SK-N-SH (cell line): ENCODE measurements at regions not wholly inside any gene's neighbourhood (a gene's known extent, or its start where the extent isn't known, plus 50 kb on each side); places are given as distances from the start of the nearest gene placed in this dataset.
A peak's percentile ranks its signal among the peaks of the same experiment; 100 is the strongest.

ENCODE experiments used
- CTCF ChIA-PET: fragments of 300-600, 350-600 bp; formaldehyde crosslinking; extraction: SDS; loops from one replicate; lab custom pipeline; 2021; lab: Yijun Ruan, JAX
- POLR2A ChIA-PET: fragments of 350-600 bp; sonication (Branson Sonifier 250); formaldehyde crosslinking; extraction: SDS; loops from one replicate; lab custom pipeline; 2020; ENCODE audit warnings: antibody characterized with exemption, inconsistent platforms; lab: Yijun Ruan, JAX
- DNase-seq: peaks from one replicate; pipeline ENCODE4 v3.0.0; 2012
- H2AFZ ChIP-seq: fragments of 200-600 bp; sonication (generic); 2 replicates; pipeline ENCODE4 v1.8.1; 2016; ENCODE audit warnings: antibody characterized with exemption, mild to moderate bottlenecking, low read depth
- H3F3A ChIP-seq: fragments of 200-600 bp; sonication (generic); replicated peaks from 2 replicates; pipeline ENCODE3; 2016; ENCODE audit warnings: antibody characterized with exemption, mild to moderate bottlenecking; ENCODE audit not compliant: insufficient read depth
- H3K27ac ChIP-seq, 2 experiments: fragments of 200-500 bp in 1 of 2; fragments of 200-600 bp in 1 of 2; sonication (Bioruptor generic) in 1 of 2; sonication (generic), shearing (Covaris generic) in 1 of 2; 2 replicates each; pipeline versions ENCODE4 v1.5.1 to v1.6.1; 2014 to 2016; ENCODE audit warnings: low read depth in 2 of 2, inconsistent platforms in 1 of 2, low read length in 1 of 2, mild to moderate bottlenecking in 1 of 2, mixed read lengths in 1 of 2
- H3K27me3 ChIP-seq: fragments of 200-600 bp; sonication (generic), shearing (Covaris generic); 2 replicates; pipeline ENCODE4 v1.6.1; 2016; ENCODE audit warnings: mixed run types; ENCODE audit not compliant: insufficient read depth
- H3K36me3 ChIP-seq, 2 experiments: fragments of 200-500 bp in 1 of 2; fragments of 200-600 bp in 1 of 2; sonication (Bioruptor generic) in 1 of 2; sonication (generic) in 1 of 2; replicated peaks in 1 of 2; 2 replicates each; pipeline versions ENCODE3 to v1.5.1; 2014 to 2016; ENCODE audit warnings: low read length in 1 of 2, mild to moderate bottlenecking in 1 of 2; ENCODE audit not compliant: insufficient read depth in 2 of 2, control insufficient read depth in 1 of 2
- H3K4me1 ChIP-seq, 2 experiments: fragments of 200-500 bp in 1 of 2; fragments of 200-600 bp in 1 of 2; sonication (Bioruptor generic) in 1 of 2; sonication (generic), shearing (Covaris generic) in 1 of 2; 2 replicates each; pipeline versions ENCODE4 v1.5.1 to v1.6.1; 2014 to 2016; ENCODE audit warnings: low read depth in 1 of 2, low read length in 1 of 2, mixed run types in 1 of 2; ENCODE audit not compliant: insufficient read depth in 2 of 2, control insufficient read depth in 1 of 2
- H3K4me2 ChIP-seq: fragments of 200-600 bp; sonication (generic), shearing (Covaris generic); 2 replicates; pipeline ENCODE4 v1.6.1; 2017; ENCODE audit warnings: mixed run types
- H3K4me3 ChIP-seq, 2 experiments: fragments of 200-500 bp in 1 of 2; fragments of 200-600 bp in 1 of 2; sonication (Bioruptor generic) in 1 of 2; sonication (generic), shearing (Covaris generic) in 1 of 2; 2 replicates each; pipeline versions ENCODE4 v1.5.1 to v1.8.1; 2014 to 2016; ENCODE audit warnings: low read depth in 2 of 2, inconsistent platforms in 1 of 2, low read length in 1 of 2, mild to moderate bottlenecking in 1 of 2, mixed read lengths in 1 of 2, moderate library complexity in 1 of 2
- H3K79me2 ChIP-seq: fragments of 200-600 bp; sonication (generic); 2 replicates; pipeline ENCODE4 v1.8.1; 2017; ENCODE audit warnings: mild to moderate bottlenecking; ENCODE audit not compliant: insufficient read depth
- H3K9ac ChIP-seq: fragments of 200-600 bp; sonication (generic); 2 replicates; pipeline ENCODE4 v1.6.1; 2017; ENCODE audit warnings: mixed run types
- H3K9me2 ChIP-seq: fragments of 200-600 bp; sonication (generic); 2 replicates; pipeline ENCODE4 v1.6.1; 2017; ENCODE audit warnings: mixed run types
- H3K9me3 ChIP-seq: fragments of 200-600 bp; sonication (generic); 2 replicates; pipeline ENCODE4 v1.6.1; 2017; ENCODE audit warnings: mixed run types, mild to moderate bottlenecking, moderate library complexity
- H4K20me1 ChIP-seq: fragments of 200-600 bp; sonication (generic); 2 replicates; pipeline ENCODE4 v1.6.1; 2017; ENCODE audit warnings: mild to moderate bottlenecking, mixed run types; ENCODE audit not compliant: insufficient read depth
- CTCF ChIP-seq: fragments of 200-600 bp; sonication (generic); IDR thresholded peaks from 2 replicates; pipeline ENCODE4 v1.6.1; 2017; ENCODE audit warnings: antibody characterized with exemption, mild to moderate bottlenecking, moderate library complexity
- EZH2phosphoT487 ChIP-seq: fragments of 200-600 bp; sonication (generic); IDR thresholded peaks from 2 replicates; pipeline ENCODE4 v1.6.1; 2017; ENCODE audit warnings: low read depth, mixed run types, mild to moderate bottlenecking, antibody characterized with exemption, moderate library complexity, borderline replicate concordance
- FOSL2 ChIP-seq: IDR thresholded peaks from 2 replicates; pipeline ENCODE4 v1.4.0; 2012; ENCODE audit warnings: low read depth, mild to moderate bottlenecking, moderate library complexity, borderline replicate concordance
- FOXJ3 ChIP-seq: sonication (generic); formaldehyde crosslinking; IDR thresholded peaks from 2 replicates; pipeline ENCODE4 v1.5.1; 2020; ENCODE audit warnings: mild to moderate bottlenecking, missing genetic modification reagents
- FOXM1 ChIP-seq: IDR thresholded peaks from 2 replicates; pipeline ENCODE4 v1.4.0; 2012; ENCODE audit warnings: low read depth, mild to moderate bottlenecking
- GABPA ChIP-seq: IDR thresholded peaks from 2 replicates; pipeline ENCODE4 v1.4.0; 2012; ENCODE audit warnings: low read depth, mild to moderate bottlenecking
- GATA2 ChIP-seq: sonication (generic); formaldehyde crosslinking; IDR thresholded peaks from 2 replicates; pipeline ENCODE4 v1.5.0; 2020; ENCODE audit warnings: mild to moderate bottlenecking, missing genetic modification reagents
- JUND ChIP-seq: IDR thresholded peaks from 2 replicates; pipeline ENCODE4 v1.4.0; 2012
- MAX ChIP-seq: IDR thresholded peaks from 2 replicates; pipeline ENCODE4 v1.4.0; 2012; ENCODE audit warnings: low read depth
- MEF2A ChIP-seq: IDR thresholded peaks from 2 replicates; pipeline ENCODE4 v1.4.0; 2012; ENCODE audit warnings: low read depth, borderline replicate concordance
- MXI1 ChIP-seq: IDR thresholded peaks from 2 replicates; pipeline ENCODE4 v1.6.1; 2012; ENCODE audit warnings: mild to moderate bottlenecking, low read depth, low read length, improper control_type of control experiment
- NFIC ChIP-seq: IDR thresholded peaks from 2 replicates; pipeline ENCODE4 v1.4.0; 2012; ENCODE audit warnings: borderline replicate concordance
- NRF1 ChIP-seq: IDR thresholded peaks from 2 replicates; pipeline ENCODE4 v1.6.1; 2012; ENCODE audit warnings: low read depth, mild to moderate bottlenecking, low read length
- RAD21 ChIP-seq: IDR thresholded peaks from 2 replicates; pipeline ENCODE4 v1.6.1; 2012; ENCODE audit warnings: mild to moderate bottlenecking, low read length
- SMC3 ChIP-seq: IDR thresholded peaks from 2 replicates; pipeline ENCODE4 v1.6.1; 2012; ENCODE audit warnings: low read depth, low read length, improper control_type of control experiment
- TAF1 ChIP-seq: IDR thresholded peaks from 2 replicates; pipeline ENCODE4 v1.6.1; 2012; ENCODE audit warnings: low read depth, mild to moderate bottlenecking, low read length, moderate library complexity, borderline replicate concordance
- USF1 ChIP-seq: IDR thresholded peaks from 2 replicates; pipeline ENCODE4 v1.4.0; 2012; ENCODE audit warnings: low read depth, borderline replicate concordance
- USF2 ChIP-seq: fragments of 150-350 bp; IDR thresholded peaks from 2 replicates; pipeline ENCODE4 v1.6.1; 2017; ENCODE audit warnings: antibody characterized with exemption, low read length, low read depth, borderline replicate concordance
- YY1 ChIP-seq: IDR thresholded peaks from 2 replicates; pipeline ENCODE4 v1.4.0; 2012; ENCODE audit warnings: low read depth, mild to moderate bottlenecking
- ZBTB33 ChIP-seq: IDR thresholded peaks from 2 replicates; pipeline ENCODE4 v1.4.0; 2012; ENCODE audit warnings: low read depth, borderline replicate concordance
- WGBS: methylation state at CpG from one replicate; pipeline ENCODE4 v1.1.6; 2017; ENCODE audit warnings: low lambda C conversion rate; 5-methylcytosine and 5-hydroxymethylcytosine counted together

GRCh38 chr3:28978092-28978491, 302.8 kb upstream of the RBMS3 start:
- Histone ChIP-seq H3F3A (no peaks in the 10 kb centered on the region), H3K79me2 (no peaks in the 10 kb centered on the region), H3K4me2 (no peak overlapping the region), H3K4me3 (no peak overlapping the region), H3K9me2 (no peaks in the 10 kb centered on the region), H3K4me1 (no peaks in the 10 kb centered on the region), H3K9ac (no peak overlapping the region), H4K20me1 (no peaks in the 10 kb centered on the region), H3K36me3 (no peaks in the 10 kb centered on the region), H2AFZ (no peak overlapping the region), H3K27ac (no peak overlapping the region), H3K9me3 (no peaks in the 10 kb centered on the region), H3K27me3 (no peaks in the 10 kb centered on the region)
- ChIA-PET POLR2A (no interaction called here), CTCF (no interaction called here)
- no peak for DNase-seq
- no peak for TF ChIP-seq ZBTB33
- TF ChIP-seq SMC3, result no peak
- TF ChIP-seq FOSL2, result no peak
- TF ChIP-seq CTCF, result no peak
- TF ChIP-seq YY1, result no peak
- TF ChIP-seq USF2, result no peak
- TF ChIP-seq MEF2A, result no peak
- TF ChIP-seq MAX, result no peak
- TF ChIP-seq GABPA, result no peak
- no peak for TF ChIP-seq EZH2phosphoT487
- no peak for TF ChIP-seq JUND
- TF ChIP-seq GATA2 (CRISPR knock-in tag), result no peak
- TF ChIP-seq FOXJ3 (CRISPR knock-in tag), result no peak
- TF ChIP-seq NFIC, result no peak
- WGBS, result 55% methylated on average over 3 of the region's 3 CpGs

- no peaks in the 10 kb centered on the region for H3K36me3 ChIP-seq
- CTCF ChIA-PET, result interaction anchor here (1.2 kb wide), 1 partner anchor 13 kb away, joined by 4 read pairs; no protein-coding TSS in a partner anchor
- TF ChIP-seq ZBTB33, result no peak
- no peak for TF ChIP-seq MEF2A
- no peak for TF ChIP-seq USF1
- TF ChIP-seq FOXM1, result no peak
- no peak for TF ChIP-seq NRF1
- no peak for TF ChIP-seq TAF1
- TF ChIP-seq GABPA, result no peak
- TF ChIP-seq RAD21, result no peak
- TF ChIP-seq MXI1, result no peak
Observed at GRCh38 chr3:28980131-28980530, 300.7 kb upstream of the RBMS3 start.

More at GRCh38 chr3:28980131-28980530, 300.7 kb upstream of the RBMS3 start:
- H3K4me3 ChIP-seq, result no peak overlapping the region
- H3K79me2 ChIP-seq, result no peaks in the 10 kb centered on the region
- DNase-seq, result no peak
- no peak overlapping the region for H2AFZ ChIP-seq
- H3K9me3 ChIP-seq, result no peaks in the 10 kb centered on the region
- no peaks in the 10 kb centered on the region for H3F3A ChIP-seq
- no peaks in the 10 kb centered on the region for H3K4me1 ChIP-seq
- WGBS, result 52% methylated on average over 1 of the region's 1 CpG
- POLR2A ChIA-PET, result no interaction called here
- H3K4me2 ChIP-seq, result no peak overlapping the region
- peak overlapping the region in 1 of 2 experiments; percentile 28; a peak in 1 of 4 replicates for H3K27ac ChIP-seq
- no peak overlapping the region for H3K9ac ChIP-seq
- H3K27me3 ChIP-seq, result no peaks in the 10 kb centered on the region
- H3K9me2 ChIP-seq, result no peaks in the 10 kb centered on the region
- no peaks in the 10 kb centered on the region for H4K20me1 ChIP-seq
